ENCODE measurements at regions not wholly inside any gene's neighbourhood (a gene's known extent, or its start where the extent isn't known, plus 50 kb on each side); places are given as distances from the start of the nearest gene placed in this dataset.

DNA sequence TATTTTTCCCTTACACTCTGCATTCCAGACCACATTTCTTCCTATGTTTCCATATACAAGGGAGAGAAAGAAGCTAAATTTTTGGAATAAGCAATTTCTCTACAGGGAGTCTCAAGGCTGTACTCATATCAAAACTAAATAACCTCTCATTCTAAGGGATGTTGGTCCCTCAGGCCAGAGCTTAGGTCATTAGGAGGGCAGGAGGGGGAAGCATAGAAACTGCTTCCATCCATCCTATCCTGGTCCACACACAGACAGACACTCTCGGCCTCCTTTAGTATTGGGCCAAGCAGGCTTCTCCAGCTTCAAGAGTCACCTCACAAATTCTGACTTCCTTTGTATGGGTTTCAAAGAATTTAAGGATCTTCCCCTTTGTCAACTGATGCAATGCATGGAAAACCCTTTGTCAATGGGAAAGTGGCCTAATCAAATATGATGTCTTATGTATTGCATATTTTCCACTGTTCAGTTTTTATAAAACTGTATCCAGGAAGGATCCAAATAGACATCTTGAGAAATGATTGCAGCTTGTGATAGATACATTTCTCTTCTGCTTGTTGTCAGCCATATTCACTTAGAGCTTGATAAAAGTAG lies 140.7 kb upstream of the RARB start:
- no peaks in the 10 kb centered on the region for H4K20me1 ChIP-seq (ENCODE audit: insufficient read depth)
- H3F3A ChIP-seq (ENCODE audit: insufficient read depth): no peaks in the 10 kb centered on the region
- DNase-seq: no peak
- 52 to 71% methylated on average over 1 of the region's 1 CpG for WGBS, 2 experiments (ENCODE audit: low coverage in 1 of 2, low lambda C conversion rate in 2 of 2, missing lambda C conversion rate in 2 of 2)
- no peaks in the 10 kb centered on the region for H3K27me3 ChIP-seq (replicated peaks; ENCODE audit: insufficient read depth)
- no peak overlapping the region for H2AFZ ChIP-seq
- H3K4me1 ChIP-seq (ENCODE audit: insufficient read depth): no peaks in the 10 kb centered on the region
- no peaks in the 10 kb centered on the region for H3K9me3 ChIP-seq (ENCODE audit: low read depth)
- H3K9ac ChIP-seq: no peak overlapping the region
- H3K9me2 ChIP-seq (ENCODE audit: insufficient read depth): no peaks in the 10 kb centered on the region
- in situ Hi-C loops (cut with MboI): no loop called here
- no peak overlapping the region for H3K4me3 ChIP-seq
- no peaks in the 10 kb centered on the region for H3K36me3 ChIP-seq (ENCODE audit: low read depth)
- no peak for TF ChIP-seq EZH2 (IDR thresholded peaks at IDR 0.05; ENCODE audit: insufficient read depth, poor library complexity, severe bottlenecking)
- H3K4me2 ChIP-seq (ENCODE audit: unreplicated experiment): no peak overlapping the region
- H3K27ac ChIP-seq: no peak overlapping the region
- H3K79me2 ChIP-seq (ENCODE audit: insufficient read depth): no peaks in the 10 kb centered on the region

DNA sequence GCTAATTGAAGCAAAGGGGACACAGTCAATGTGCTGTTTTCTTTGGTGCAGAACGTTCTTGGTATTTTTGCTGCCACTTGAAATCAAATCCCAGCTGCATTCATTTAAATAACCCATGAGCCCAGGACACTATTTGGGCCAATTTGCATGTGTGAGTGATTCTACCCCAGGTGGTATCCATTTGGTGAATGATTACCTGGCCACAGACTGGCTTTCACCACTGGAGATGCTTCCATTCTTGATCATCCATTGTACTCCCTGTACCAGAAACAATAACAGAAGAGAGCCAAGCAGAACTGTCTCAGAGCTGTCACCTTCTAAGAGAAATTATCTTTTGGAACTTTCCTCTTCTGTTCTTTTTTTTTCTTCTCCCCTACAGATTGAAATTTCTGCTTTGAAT lies 139.7 kb upstream of the RARB start:
- WGBS, 2 experiments (ENCODE audit: low coverage in 1 of 2, low lambda C conversion rate in 2 of 2, missing lambda C conversion rate in 2 of 2): 0 to 4% methylated on average over 1 of the region's 1 CpG
- Histone ChIP-seq H4K20me1 (ENCODE audit: insufficient read depth) (no peaks in the 10 kb centered on the region), H3K36me3 (ENCODE audit: low read depth) (no peaks in the 10 kb centered on the region), H3K4me3 (no peak overlapping the region), H3K4me2 (ENCODE audit: unreplicated experiment) (no peak overlapping the region), H3K27ac (no peak overlapping the region), H3K9ac (no peak overlapping the region), H3K4me1 (ENCODE audit: insufficient read depth) (no peaks in the 10 kb centered on the region), H3K79me2 (ENCODE audit: insufficient read depth) (no peaks in the 10 kb centered on the region), H3F3A (ENCODE audit: insufficient read depth) (no peaks in the 10 kb centered on the region), H2AFZ (no peak overlapping the region), H3K9me2 (ENCODE audit: insufficient read depth) (no peaks in the 10 kb centered on the region), H3K27me3 (replicated peaks; ENCODE audit: insufficient read depth) (no peaks in the 10 kb centered on the region), H3K9me3 (ENCODE audit: low read depth) (no peaks in the 10 kb centered on the region)
- TF ChIP-seq EZH2 (IDR thresholded peaks at IDR 0.05; ENCODE audit: insufficient read depth, poor library complexity, severe bottlenecking): no peak
- no peak for TF ChIP-seq EZH2phosphoT487 (IDR thresholded peaks at IDR 0.05; ENCODE audit: insufficient read depth, low read depth)
- in situ Hi-C loops (cut with MboI): no loop called here
- DNase-seq: no peak

DNA sequence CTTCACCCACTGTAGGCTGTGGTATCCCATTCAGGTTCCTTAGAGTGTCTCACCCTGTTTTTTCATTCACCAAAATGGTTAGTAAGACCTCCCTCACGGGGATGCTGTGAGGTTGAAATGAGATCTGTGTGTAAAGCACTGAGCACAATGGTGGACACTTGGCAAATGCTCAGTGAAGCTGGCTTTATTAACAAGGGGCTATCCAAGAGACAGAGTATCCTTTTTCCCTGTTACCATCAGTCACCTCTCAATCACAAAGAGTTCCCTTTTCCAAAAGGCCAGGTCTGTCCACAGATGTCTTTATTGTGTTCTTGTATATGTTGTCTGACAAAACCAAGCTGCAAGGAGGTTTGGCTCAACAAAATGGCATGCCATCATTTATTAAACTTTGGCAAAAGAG lies 138.9 kb upstream of the RARB start:
- 0 to 4% methylated on average over 1 of the region's 1 CpG for WGBS, 2 experiments (ENCODE audit: low coverage in 1 of 2, low lambda C conversion rate in 2 of 2, missing lambda C conversion rate in 2 of 2)
- H3K27me3 ChIP-seq (replicated peaks; ENCODE audit: insufficient read depth): no peaks in the 10 kb centered on the region
- no peak for TF ChIP-seq EZH2phosphoT487 (IDR thresholded peaks at IDR 0.05; ENCODE audit: insufficient read depth, low read depth)
- TF ChIP-seq EZH2 (IDR thresholded peaks at IDR 0.05; ENCODE audit: insufficient read depth, poor library complexity, severe bottlenecking): no peak

DNA sequence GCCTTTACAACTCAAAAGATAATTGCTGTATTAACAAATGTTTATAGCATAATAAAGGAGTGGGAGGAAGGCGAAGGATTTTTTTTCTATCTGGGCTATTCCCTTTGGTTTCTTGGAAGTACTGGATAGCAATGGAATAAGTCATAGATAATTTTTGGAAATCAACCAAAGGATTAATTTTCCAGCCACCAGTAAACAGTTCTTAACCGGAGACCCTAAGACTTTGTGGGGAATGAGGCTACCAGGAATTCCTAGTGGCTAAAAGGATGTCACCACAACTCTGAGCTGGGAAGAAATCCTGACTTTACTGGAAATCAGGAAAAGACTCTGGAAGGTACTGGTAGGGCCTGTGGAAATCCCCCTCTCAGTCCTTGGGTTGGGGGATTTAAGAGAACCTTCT lies 138.4 kb upstream of the RARB start:
- 43 to 46% methylated on average over 2 of the region's 2 CpGs for WGBS, 2 experiments (ENCODE audit: low coverage in 1 of 2, low lambda C conversion rate in 2 of 2, missing lambda C conversion rate in 2 of 2)
- TF ChIP-seq EZH2 (IDR thresholded peaks at IDR 0.05; ENCODE audit: insufficient read depth, poor library complexity, severe bottlenecking): no peak
- TF ChIP-seq EZH2phosphoT487 (IDR thresholded peaks at IDR 0.05; ENCODE audit: insufficient read depth, low read depth): no peak
- Histone ChIP-seq H3K4me2 (ENCODE audit: unreplicated experiment) (no peak overlapping the region), H3K79me2 (ENCODE audit: insufficient read depth) (no peaks in the 10 kb centered on the region), H3K4me3 (no peak overlapping the region), H3K36me3 (ENCODE audit: low read depth) (no peaks in the 10 kb centered on the region), H4K20me1 (ENCODE audit: insufficient read depth) (no peaks in the 10 kb centered on the region), H3K9ac (no peak overlapping the region), H3K4me1 (ENCODE audit: insufficient read depth) (no peaks in the 10 kb centered on the region), H2AFZ (no peak overlapping the region), H3K27me3 (replicated peaks; ENCODE audit: insufficient read depth) (no peaks in the 10 kb centered on the region), H3F3A (ENCODE audit: insufficient read depth) (no peaks in the 10 kb centered on the region), H3K9me2 (ENCODE audit: insufficient read depth) (no peaks in the 10 kb centered on the region), H3K9me3 (ENCODE audit: low read depth) (no peaks in the 10 kb centered on the region), H3K27ac (no peak overlapping the region)
- DNase-seq: no peak
- in situ Hi-C loops (cut with MboI): no loop called here

More for the DNA sequence above, 138.9 kb upstream of the RARB start:
- in situ Hi-C loops (cut with MboI): no loop called here
- Histone ChIP-seq H3K9me3 (ENCODE audit: low read depth) (no peaks in the 10 kb centered on the region), H3F3A (ENCODE audit: insufficient read depth) (no peaks in the 10 kb centered on the region), H3K27ac (no peak overlapping the region), H3K36me3 (ENCODE audit: low read depth) (no peaks in the 10 kb centered on the region), H2AFZ (no peak overlapping the region), H3K4me1 (ENCODE audit: insufficient read depth) (no peaks in the 10 kb centered on the region), H3K9ac (no peak overlapping the region), H4K20me1 (ENCODE audit: insufficient read depth) (no peaks in the 10 kb centered on the region), H3K4me2 (ENCODE audit: unreplicated experiment) (no peak overlapping the region), H3K79me2 (ENCODE audit: insufficient read depth) (no peaks in the 10 kb centered on the region), H3K4me3 (no peak overlapping the region), H3K9me2 (ENCODE audit: insufficient read depth) (no peaks in the 10 kb centered on the region)
- DNase-seq: no peak

DNA sequence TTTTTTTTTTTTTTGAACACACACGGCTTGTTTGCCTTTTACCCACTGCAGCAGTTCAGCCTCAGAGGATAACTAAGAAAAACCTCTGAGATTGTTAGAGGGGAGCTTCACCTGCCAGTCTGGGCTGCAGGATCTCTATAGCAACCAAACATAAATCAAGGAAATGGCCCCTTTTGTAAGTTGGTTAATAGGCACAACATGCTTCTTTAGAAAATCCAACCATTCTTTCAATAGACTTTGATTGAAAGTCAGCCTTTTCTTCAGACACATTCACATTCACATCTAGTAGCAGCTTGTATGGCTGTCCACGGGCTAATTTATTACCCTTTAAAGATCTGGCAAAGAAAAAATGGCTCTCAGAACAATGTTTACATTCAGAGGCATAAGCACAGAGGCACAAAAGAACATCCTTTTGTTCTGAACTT lies 136.6 kb upstream of the RARB start:
- Histone ChIP-seq H3K4me1 (ENCODE audit: insufficient read depth) (no peaks in the 10 kb centered on the region), H4K20me1 (ENCODE audit: insufficient read depth) (no peaks in the 10 kb centered on the region), H3K9me3 (ENCODE audit: low read depth) (no peaks in the 10 kb centered on the region), H3K36me3 (ENCODE audit: low read depth) (no peaks in the 10 kb centered on the region), H2AFZ (no peak overlapping the region), H3K79me2 (ENCODE audit: insufficient read depth) (no peaks in the 10 kb centered on the region), H3F3A (ENCODE audit: insufficient read depth) (no peaks in the 10 kb centered on the region), H3K4me3 (no peak overlapping the region), H3K9me2 (ENCODE audit: insufficient read depth) (no peaks in the 10 kb centered on the region), H3K4me2 (ENCODE audit: unreplicated experiment) (no peak overlapping the region), H3K27me3 (replicated peaks; ENCODE audit: insufficient read depth) (no peaks in the 10 kb centered on the region), H3K27ac (no peak overlapping the region), H3K9ac (no peak overlapping the region)
- 7 to 10% methylated on average over 2 of the region's 2 CpGs for WGBS, 2 experiments (ENCODE audit: low coverage in 1 of 2, low lambda C conversion rate in 2 of 2, missing lambda C conversion rate in 2 of 2)
- no peak for TF ChIP-seq EZH2phosphoT487 (IDR thresholded peaks at IDR 0.05; ENCODE audit: insufficient read depth, low read depth)
- TF ChIP-seq EZH2 (IDR thresholded peaks at IDR 0.05; ENCODE audit: insufficient read depth, poor library complexity, severe bottlenecking): no peak
- in situ Hi-C loops (cut with MboI): no loop called here
- DNase-seq: no peak

Data from GM23248 (cell line).